ENCODE measurements at regions not wholly inside any gene's neighbourhood (a gene's known extent, or its start where the extent isn't known, plus 50 kb on each side); places are given as distances from the start of the nearest gene placed in this dataset.
A peak's percentile ranks its signal among the peaks of the same experiment; 100 is the strongest.

DNA sequence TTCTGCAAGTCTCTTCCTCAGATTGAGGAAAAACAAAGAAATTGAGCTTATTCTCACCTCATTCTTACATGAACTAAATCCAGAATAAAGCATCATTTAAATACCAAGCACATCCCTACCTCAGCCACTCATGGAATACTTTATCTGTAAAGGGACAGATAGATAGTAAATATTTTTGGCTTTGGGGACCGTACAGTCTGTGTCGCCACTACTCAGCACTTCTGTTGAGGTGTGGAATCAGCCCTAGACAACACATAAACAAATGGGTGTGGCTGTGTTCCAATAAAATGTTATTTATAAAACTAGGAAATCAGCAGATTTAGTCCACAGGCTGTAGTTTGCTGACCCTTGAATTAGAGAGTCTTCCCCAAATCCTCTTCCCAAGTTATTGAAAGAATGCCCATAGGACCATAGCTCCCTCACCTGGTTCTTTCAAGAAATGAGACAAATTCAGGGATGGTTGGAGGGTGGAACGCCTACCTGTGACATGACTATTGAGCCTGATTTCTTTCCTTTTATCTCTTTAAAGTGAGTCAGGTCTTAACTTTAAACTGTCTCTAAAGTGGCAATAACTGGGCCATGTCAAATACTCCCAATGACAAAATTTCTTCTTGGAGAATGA is 878.5 kb downstream of the USP25 start:
- TF ChIP-seq, protein P1, sequence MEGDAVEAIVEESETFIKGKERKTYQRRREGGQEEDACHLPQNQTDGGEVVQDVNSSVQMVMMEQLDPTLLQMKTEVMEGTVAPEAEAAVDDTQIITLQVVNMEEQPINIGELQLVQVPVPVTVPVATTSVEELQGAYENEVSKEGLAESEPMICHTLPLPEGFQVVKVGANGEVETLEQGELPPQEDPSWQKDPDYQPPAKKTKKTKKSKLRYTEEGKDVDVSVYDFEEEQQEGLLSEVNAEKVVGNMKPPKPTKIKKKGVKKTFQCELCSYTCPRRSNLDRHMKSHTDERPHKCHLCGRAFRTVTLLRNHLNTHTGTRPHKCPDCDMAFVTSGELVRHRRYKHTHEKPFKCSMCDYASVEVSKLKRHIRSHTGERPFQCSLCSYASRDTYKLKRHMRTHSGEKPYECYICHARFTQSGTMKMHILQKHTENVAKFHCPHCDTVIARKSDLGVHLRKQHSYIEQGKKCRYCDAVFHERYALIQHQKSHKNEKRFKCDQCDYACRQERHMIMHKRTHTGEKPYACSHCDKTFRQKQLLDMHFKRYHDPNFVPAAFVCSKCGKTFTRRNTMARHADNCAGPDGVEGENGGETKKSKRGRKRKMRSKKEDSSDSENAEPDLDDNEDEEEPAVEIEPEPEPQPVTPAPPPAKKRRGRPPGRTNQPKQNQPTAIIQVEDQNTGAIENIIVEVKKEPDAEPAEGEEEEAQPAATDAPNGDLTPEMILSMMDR (IDR thresholded peaks at IDR 0.05) = peak in 3 of 6 experiments; percentile 13 to 29 (median 26)
- no peak for TF ChIP-seq POLR2A (IDR thresholded peaks at IDR 0.05)
